HPDE6-E6E7 (cell line): ENCODE measurements at regions not wholly inside any gene's neighbourhood (a gene's known extent, or its start where the extent isn't known, plus 50 kb on each side); places are given as distances from the start of the nearest gene placed in this dataset.
A peak's percentile ranks its signal among the peaks of the same experiment; 100 is the strongest.

Experiments used
- DNase-seq: peaks from one replicate; pipeline ENCODE4 v3.0.0; 2011; ENCODE audit warnings: missing footprints; ENCODE audit errors: extremely low spot score

GRCh38 chr4:22970665-22971064, 277.9 kb downstream of the GBA3 start:
- DNase-seq: no peak

GRCh38 chr4:22969287-22969896, 276.7 kb downstream of the GBA3 start:
- DNase-seq: no peak

GRCh38 chr4:22962295-22962694, 269.6 kb downstream of the GBA3 start:
- no peak for DNase-seq

- no peak for DNase-seq
These were observed 266.7 kb downstream of the GBA3 start for GRCh38 chr4:22959483-22959882.

GRCh38 chr4:22957774-22958309, 265.1 kb downstream of the GBA3 start:
- no peak for DNase-seq

GRCh38 chr4:22949161-22949855, 256.6 kb downstream of the GBA3 start:
- no peak for DNase-seq

GRCh38 chr4:22947851-22948250, 255.1 kb downstream of the GBA3 start:
- DNase-seq: no peak

- DNase-seq: no peak
These were observed 250.3 kb downstream of the GBA3 start for GRCh38 chr4:22942920-22943559.

- DNase-seq: no peak
These were observed 249.1 kb downstream of the GBA3 start for GRCh38 chr4:22941688-22942375.

GRCh38 chr4:22932326-22932725, 239.6 kb downstream of the GBA3 start:
- no peak for DNase-seq

- no peak for DNase-seq
These were observed 229.7 kb downstream of the GBA3 start for GRCh38 chr4:22922426-22922825.

- no peak for DNase-seq
These were observed 229.2 kb downstream of the GBA3 start for GRCh38 chr4:22921936-22922335.

- no peak for DNase-seq
These were observed 218.5 kb downstream of the GBA3 start for GRCh38 chr4:22911285-22911684.

GRCh38 chr4:22910200-22910599, 217.5 kb downstream of the GBA3 start:
- no peak for DNase-seq

GRCh38 chr4:22906045-22906444, 213.3 kb downstream of the GBA3 start:
- no peak for DNase-seq

- DNase-seq: no peak
These were observed 211.2 kb downstream of the GBA3 start for GRCh38 chr4:22903913-22904312.

- no peak for DNase-seq
These were observed 208.9 kb downstream of the GBA3 start for GRCh38 chr4:22901631-22902030.

- DNase-seq: no peak
These were observed 208.1 kb downstream of the GBA3 start for GRCh38 chr4:22900876-22901275.

- DNase-seq: peak; percentile 3
These were observed 204.9 kb downstream of the GBA3 start for GRCh38 chr4:22897520-22898108.

- no peak for DNase-seq
These were observed 202.7 kb downstream of the GBA3 start for GRCh38 chr4:22895482-22895881.

- no peak for DNase-seq
These were observed 191.4 kb downstream of the GBA3 start for GRCh38 chr4:22884157-22884556.

- no peak for DNase-seq
These were observed 188.7 kb downstream of the GBA3 start for GRCh38 chr4:22881411-22881810.
